Lung (tissue), 11 donors: ENCODE measurements at regions not wholly inside any gene's neighbourhood (a gene's known extent, or its start where the extent isn't known, plus 50 kb on each side); places are given as distances from the start of the nearest gene placed in this dataset.

Experiments used
- ATAC-seq: fragments of 200-7000 bp; cut with Tn5 transposase; one replicate; pipeline ENCODE4 v1.9.1; 2020; ENCODE audit warnings: moderate number of reproducible peaks; ENCODE audit not compliant: insufficient read depth, low FRiP score
- DNase-seq, 3 donors: peaks; one replicate each; pipeline ENCODE4 v3.0.0-alpha.2; 2013 to 2017
- H3K27ac ChIP-seq, 2 donors: one replicate each; pipeline ENCODE4 v1.5.1; 2013; ENCODE audit warnings: mild to moderate bottlenecking in 2 of 2, moderate library complexity in 2 of 2, control low read depth in 1 of 2, inconsistent platforms in 1 of 2, low read depth in 1 of 2, low read length in 1 of 2
- H3K27me3 ChIP-seq, 3 donors: one replicate each; pipeline ENCODE4 v1.5.1; 2013; ENCODE audit warnings: low read length in 2 of 3; ENCODE audit not compliant: control insufficient read depth in 3 of 3, insufficient read depth in 3 of 3
- H3K36me3 ChIP-seq, 4 donors: one replicate each; pipeline ENCODE4 v1.5.1; 2013; ENCODE audit warnings: low read length in 4 of 4, mild to moderate bottlenecking in 1 of 4, moderate library complexity in 1 of 4; ENCODE audit not compliant: control insufficient read depth in 4 of 4, insufficient read depth in 4 of 4
- H3K4me1 ChIP-seq, 5 donors: one replicate each; pipeline ENCODE4 v1.5.1; 2013; ENCODE audit warnings: low read length in 5 of 5, mild to moderate bottlenecking in 2 of 5, moderate library complexity in 1 of 5; ENCODE audit not compliant: control insufficient read depth in 5 of 5, insufficient read depth in 5 of 5
- H3K4me3 ChIP-seq: one replicate; pipeline ENCODE4 v1.5.1; 2013; ENCODE audit warnings: mild to moderate bottlenecking, control low read depth, moderate library complexity
- H3K9ac ChIP-seq, 2 donors: one replicate each; pipeline ENCODE4 v1.5.1; 2013; ENCODE audit warnings: low read length in 2 of 2, control low read depth in 1 of 2; ENCODE audit not compliant: insufficient read depth in 1 of 2
- H3K9me3 ChIP-seq, 4 donors: one replicate each; pipeline ENCODE4 v1.5.1; 2013; ENCODE audit warnings: low read length in 3 of 4, mild to moderate bottlenecking in 1 of 4, moderate library complexity in 1 of 4; ENCODE audit not compliant: control insufficient read depth in 4 of 4, insufficient read depth in 3 of 4
- WGBS, 2 donors: extraction: QIAGEN DNeasy Blood & Tissue Kit; methylation state at CpG; one replicate each; pipeline ENCODE4 v1.1.7; 2013; 5-methylcytosine and 5-hydroxymethylcytosine counted together
- TF ChIP-seq, protein P1 (sequence below): IDR thresholded peaks from 2 replicates; pipeline ENCODE4 v1.5.1; 2012; ENCODE audit warnings: mild to moderate bottlenecking; ENCODE audit errors: control extremely low read depth, extremely low read depth
- donor health status: control.
- donor health status: control.
- donor health status: Bipolar disorder and iron deficiency.
- donor health status: healthy.
- donor health status: DM: yes; HTN: yes; CAD: no.

DNA sequence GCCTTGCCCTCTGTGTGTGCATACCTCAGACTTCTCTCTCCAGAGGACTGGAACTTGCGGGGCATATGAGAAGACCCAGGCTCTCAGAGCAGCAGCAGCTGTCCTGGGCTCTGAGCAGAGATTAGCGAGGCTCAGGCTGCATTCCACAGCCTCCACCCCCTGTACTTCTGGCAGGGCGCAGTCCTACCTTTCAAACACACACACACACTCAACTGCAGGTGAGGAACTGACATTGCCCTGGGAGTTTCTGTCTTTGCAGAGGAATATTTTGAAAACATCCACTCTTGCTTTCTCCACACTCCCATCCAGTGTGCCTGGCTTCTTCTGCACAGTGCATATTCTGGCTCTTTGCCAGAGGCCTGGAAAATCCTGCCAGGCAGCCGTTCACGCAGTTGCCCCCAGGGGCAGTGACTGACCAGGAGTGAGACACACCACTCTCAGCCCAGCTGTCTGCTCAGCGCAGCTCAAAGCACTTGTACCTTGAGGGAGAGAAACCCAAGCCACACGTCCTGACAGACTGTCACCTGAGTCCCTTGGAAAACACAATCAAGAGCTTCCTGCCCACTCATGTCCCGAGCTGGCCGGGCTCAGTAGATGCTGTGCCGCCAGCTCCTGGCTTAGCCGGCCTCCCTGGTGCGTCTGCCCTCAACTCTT lies 460.8 kb downstream of the RNF144A start:
- no peaks in the 10 kb centered on the region for H3K36me3 ChIP-seq
- DNase-seq = peak; percentile 54 to 66 (median 65)
- no peaks in the 10 kb centered on the region for H3K27me3 ChIP-seq
- TF ChIP-seq, protein P1, sequence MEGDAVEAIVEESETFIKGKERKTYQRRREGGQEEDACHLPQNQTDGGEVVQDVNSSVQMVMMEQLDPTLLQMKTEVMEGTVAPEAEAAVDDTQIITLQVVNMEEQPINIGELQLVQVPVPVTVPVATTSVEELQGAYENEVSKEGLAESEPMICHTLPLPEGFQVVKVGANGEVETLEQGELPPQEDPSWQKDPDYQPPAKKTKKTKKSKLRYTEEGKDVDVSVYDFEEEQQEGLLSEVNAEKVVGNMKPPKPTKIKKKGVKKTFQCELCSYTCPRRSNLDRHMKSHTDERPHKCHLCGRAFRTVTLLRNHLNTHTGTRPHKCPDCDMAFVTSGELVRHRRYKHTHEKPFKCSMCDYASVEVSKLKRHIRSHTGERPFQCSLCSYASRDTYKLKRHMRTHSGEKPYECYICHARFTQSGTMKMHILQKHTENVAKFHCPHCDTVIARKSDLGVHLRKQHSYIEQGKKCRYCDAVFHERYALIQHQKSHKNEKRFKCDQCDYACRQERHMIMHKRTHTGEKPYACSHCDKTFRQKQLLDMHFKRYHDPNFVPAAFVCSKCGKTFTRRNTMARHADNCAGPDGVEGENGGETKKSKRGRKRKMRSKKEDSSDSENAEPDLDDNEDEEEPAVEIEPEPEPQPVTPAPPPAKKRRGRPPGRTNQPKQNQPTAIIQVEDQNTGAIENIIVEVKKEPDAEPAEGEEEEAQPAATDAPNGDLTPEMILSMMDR = no peak
- peak; percentile 60 for ATAC-seq
- H3K27ac ChIP-seq = no peak overlapping the region
- no peak overlapping the region for H3K4me3 ChIP-seq
- 51 to 72% methylated on average over 12 of the region's 12 CpGs for WGBS, 2 donors
- H3K9ac ChIP-seq = no peak overlapping the region
- H3K4me1 ChIP-seq = peaks cover 0 to 3% (median 0%) of the 10 kb centered on the region in 5 donors
- peaks cover 0 to 3% (median 0%) of the 10 kb centered on the region in 4 donors for H3K9me3 ChIP-seq

- ATAC-seq (no peak), DNase-seq (no peak)
- 47 to 63% methylated on average over 12 of the region's 12 CpGs for WGBS, 2 donors
- H3K27me3 ChIP-seq = no peaks in the 10 kb centered on the region
- TF ChIP-seq, protein P1 = no peak
- no peaks in the 10 kb centered on the region for H3K36me3 ChIP-seq
- peaks cover 0 to 3% (median 0%) of the 10 kb centered on the region in 5 donors for H3K4me1 ChIP-seq
- no peak overlapping the region for H3K4me3 ChIP-seq
- H3K9me3 ChIP-seq = peaks cover 0 to 3% (median 0%) of the 10 kb centered on the region in 4 donors
- H3K9ac ChIP-seq = no peak overlapping the region
- H3K27ac ChIP-seq = no peak overlapping the region
These were observed 461.4 kb downstream of the RNF144A start for GRCh38 chr2:7378591-7378990.

DNA sequence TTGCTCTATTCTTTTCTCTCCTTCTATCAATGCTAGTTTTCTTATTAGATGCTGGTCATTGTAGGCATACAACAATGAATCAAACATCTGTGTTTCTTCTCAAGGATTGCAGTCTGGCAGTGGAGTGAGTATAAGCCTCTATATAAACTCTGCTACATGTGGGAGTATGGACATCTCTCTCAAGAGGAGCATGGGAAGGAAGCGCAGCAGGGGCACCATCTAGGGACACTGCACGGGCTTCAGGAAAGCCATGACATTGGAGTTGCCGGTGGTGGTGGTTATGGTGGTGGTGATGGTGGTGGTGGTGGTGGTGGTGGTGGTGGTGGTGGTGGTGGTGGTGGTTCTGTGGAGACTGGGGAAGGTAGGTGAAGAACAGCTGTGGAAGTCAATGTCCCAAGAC lies 462.6 kb downstream of the RNF144A start:
- no peak for ATAC-seq

More for the DNA sequence above, 462.6 kb downstream of the RNF144A start:
- no peak overlapping the region for H3K4me3 ChIP-seq
- no peak overlapping the region for H3K9ac ChIP-seq
- H3K36me3 ChIP-seq = no peaks in the 10 kb centered on the region
- DNase-seq = no peak
- no peaks in the 10 kb centered on the region for H3K27me3 ChIP-seq
- 88 to 97% methylated on average over 3 of the region's 3 CpGs for WGBS, 2 donors
- peaks cover 0 to 3% (median 0%) of the 10 kb centered on the region in 5 donors for H3K4me1 ChIP-seq
- TF ChIP-seq, protein P1 = no peak
- peaks cover 0 to 3% (median 0%) of the 10 kb centered on the region in 4 donors for H3K9me3 ChIP-seq
- H3K27ac ChIP-seq = no peak overlapping the region
